Osteocyte (in vitro differentiated cells): ENCODE measurements at regions not wholly inside any gene's neighbourhood (a gene's known extent, or its start where the extent isn't known, plus 50 kb on each side); places are given as distances from the start of the nearest gene placed in this dataset.

ENCODE experiments used
- DNase-seq: peaks from one replicate; pipeline ENCODE4 v3.0.0; 2021; ENCODE audit warnings: mixed read lengths; ENCODE audit not compliant: unreplicated experiment; ENCODE audit errors: extremely low spot score
- H3K27ac Mint-ChIP-seq: one replicate; pipeline ENCODE4 v1.8.0; 2021; ENCODE audit warnings: mild to moderate bottlenecking, mixed read lengths; ENCODE audit not compliant: unreplicated experiment
- H3K27me3 Mint-ChIP-seq: one replicate; pipeline ENCODE4 v1.8.0; 2021; ENCODE audit warnings: mixed read lengths; ENCODE audit not compliant: unreplicated experiment
- H3K36me3 Mint-ChIP-seq: one replicate; pipeline ENCODE4 v1.8.0; 2021; ENCODE audit warnings: mixed read lengths; ENCODE audit not compliant: unreplicated experiment
- H3K4me1 Mint-ChIP-seq: one replicate; pipeline ENCODE4 v1.8.0; 2021; ENCODE audit warnings: mixed read lengths; ENCODE audit not compliant: unreplicated experiment
- H3K4me3 Mint-ChIP-seq: one replicate; pipeline ENCODE4 v1.8.0; 2021; ENCODE audit warnings: mild to moderate bottlenecking, moderate library complexity, mixed read lengths; ENCODE audit not compliant: unreplicated experiment
- H3K9me3 Mint-ChIP-seq: one replicate; pipeline ENCODE4 v1.8.0; 2021; ENCODE audit warnings: mixed read lengths; ENCODE audit not compliant: unreplicated experiment
- CTCF ChIP-seq: fragments of 200-600 bp; sonication (generic); IDR thresholded peaks from 2 replicates; pipeline ENCODE4 v1.5.0; 2021; ENCODE audit warnings: antibody characterized with exemption, mild to moderate bottlenecking, moderate library complexity

DNA sequence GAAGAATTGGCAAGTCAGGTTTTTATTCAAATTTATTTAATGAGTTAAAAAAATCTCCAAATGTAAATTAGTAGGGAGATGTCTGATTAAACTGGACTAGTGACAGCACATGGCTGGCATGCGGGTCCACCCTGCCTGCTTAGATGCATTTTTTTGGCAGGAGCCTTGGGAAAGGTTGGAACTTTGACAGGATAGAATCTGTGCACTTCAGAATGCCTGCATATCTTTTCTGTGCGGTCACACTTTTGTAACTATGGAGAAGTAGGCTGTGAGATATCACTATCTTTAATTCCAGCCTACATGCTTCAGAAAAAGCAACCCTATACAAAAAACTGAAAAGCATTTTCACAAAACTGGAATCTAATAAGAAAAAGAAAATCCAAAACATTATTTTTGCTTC, 317.8 kb downstream of the MBD2 start:
- Mint-ChIP-seq H3K27ac (no peak overlapping the region), H3K27me3 (peaks cover 2% of the 10 kb centered on the region), H3K36me3 (no peaks in the 10 kb centered on the region), H3K9me3 (no peaks in the 10 kb centered on the region), H3K4me3 (no peak overlapping the region), H3K4me1 (no peaks in the 10 kb centered on the region)
- DNase-seq = no peak
- no peak for TF ChIP-seq CTCF

- no peak overlapping the region for H3K4me3 Mint-ChIP-seq
- TF ChIP-seq CTCF = no peak
- H3K4me1 Mint-ChIP-seq = no peaks in the 10 kb centered on the region
- H3K9me3 Mint-ChIP-seq = no peaks in the 10 kb centered on the region
- H3K27me3 Mint-ChIP-seq = peaks cover 5% of the 10 kb centered on the region
- H3K27ac Mint-ChIP-seq = no peak overlapping the region
- no peaks in the 10 kb centered on the region for H3K36me3 Mint-ChIP-seq
- no peak for DNase-seq
Observed at GRCh38 chr18:53894675-53895442, 329.6 kb downstream of the MBD2 start.

DNA sequence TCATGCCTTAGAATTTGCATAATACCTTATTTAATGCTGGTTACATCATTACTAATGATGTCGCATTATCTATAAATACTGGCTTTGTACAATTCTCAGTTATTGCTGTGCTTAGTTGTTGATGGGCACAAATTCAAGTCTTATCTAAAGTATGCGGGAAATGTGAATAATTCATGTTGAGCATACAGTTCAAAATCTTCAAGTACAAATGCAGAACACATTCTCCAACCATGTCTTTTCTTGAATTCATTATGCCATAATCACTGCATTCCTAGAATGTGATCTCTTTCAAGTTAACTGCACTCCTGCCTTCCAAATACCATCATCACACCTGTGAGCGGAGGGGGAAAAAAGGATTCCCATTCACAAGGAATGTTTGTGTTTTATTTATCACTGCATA, 337.0 kb downstream of the MBD2 start:
- Mint-ChIP-seq H3K36me3 (no peaks in the 10 kb centered on the region), H3K27ac (no peak overlapping the region), H3K27me3 (peaks cover 5% of the 10 kb centered on the region), H3K9me3 (no peaks in the 10 kb centered on the region), H3K4me1 (no peaks in the 10 kb centered on the region), H3K4me3 (no peak overlapping the region)
- no peak for TF ChIP-seq CTCF
- no peak for DNase-seq

GRCh38 chr18:53886058-53886457, 338.4 kb downstream of the MBD2 start:
- Mint-ChIP-seq H3K36me3 (no peaks in the 10 kb centered on the region), H3K4me1 (no peaks in the 10 kb centered on the region), H3K4me3 (no peak overlapping the region), H3K27ac (no peak overlapping the region), H3K27me3 (peaks cover 2% of the 10 kb centered on the region), H3K9me3 (peaks cover 8% of the 10 kb centered on the region)
- no peak for TF ChIP-seq CTCF
- no peak for DNase-seq

DNA sequence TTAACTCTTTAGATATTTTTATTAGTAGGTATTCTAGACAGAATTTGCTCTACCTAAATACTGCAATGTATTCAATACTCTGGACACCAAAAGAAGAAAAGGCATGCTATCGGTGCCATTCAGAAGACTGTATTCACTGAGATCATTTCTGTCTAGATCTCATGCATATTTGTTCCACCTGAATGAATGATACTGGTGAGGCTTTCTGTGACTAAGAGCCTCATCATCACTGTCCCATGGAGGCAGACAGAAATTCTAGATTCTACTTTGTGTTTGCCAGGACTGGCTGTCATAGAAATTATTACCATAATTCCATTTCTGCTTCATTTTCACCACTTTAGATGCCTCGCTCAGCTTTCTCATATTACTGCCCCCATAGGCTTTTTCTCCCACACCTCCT, 340.7 kb downstream of the MBD2 start:
- no peaks in the 10 kb centered on the region for H3K36me3 Mint-ChIP-seq
- no peaks in the 10 kb centered on the region for H3K27me3 Mint-ChIP-seq
- no peak for DNase-seq
- H3K27ac Mint-ChIP-seq = no peak overlapping the region
- TF ChIP-seq CTCF = no peak
- no peaks in the 10 kb centered on the region for H3K4me1 Mint-ChIP-seq
- no peak overlapping the region for H3K4me3 Mint-ChIP-seq
- peaks cover 8% of the 10 kb centered on the region for H3K9me3 Mint-ChIP-seq
